Peyer's patch (tissue), 4 donors: ENCODE measurements at regions not wholly inside any gene's neighbourhood (a gene's known extent, or its start where the extent isn't known, plus 50 kb on each side); places are given as distances from the start of the nearest gene placed in this dataset.

Source experiments
- DNase-seq, 3 donors: peaks; one replicate each; pipeline ENCODE4 v3.0.0-alpha.2; 2017 to 2019
- H3K27ac ChIP-seq, 4 donors: fragments of 200-600 bp; sonication (generic); one replicate each; pipeline ENCODE4 v1.5.1; 2016 to 2019
- H3K27me3 ChIP-seq, 2 donors: fragments of 200-600 bp; sonication (generic); one replicate each; pipeline ENCODE4 v1.5.1; 2019
- H3K36me3 ChIP-seq, 3 donors: fragments of 200-600 bp; sonication (generic); one replicate each; pipeline ENCODE4 v1.5.1; 2016 to 2019
- H3K4me1 ChIP-seq, 4 donors: fragments of 200-600 bp; sonication (generic); one replicate each; pipeline ENCODE4 v1.5.1; 2016 to 2019
- H3K4me3 ChIP-seq, 4 donors: fragments of 200-600 bp; sonication (generic); 1 replicate in 3 of 4; 2 replicates in 1 of 4; pipeline ENCODE4 v1.5.1; 2016 to 2019; ENCODE audit warnings: mild to moderate bottlenecking in 1 of 4
- H3K9me3 ChIP-seq, 4 donors: fragments of 200-600 bp; sonication (generic); one replicate each; pipeline ENCODE4 v1.5.1; 2016 to 2019; ENCODE audit warnings: mild to moderate bottlenecking in 1 of 4
- POLR2A ChIP-seq, 2 donors: fragments of 450-650 bp; IDR thresholded peaks; one replicate each; pipeline ENCODE4 v1.5.1; 2017; ENCODE audit warnings: antibody characterized with exemption in 2 of 2, mild to moderate bottlenecking in 2 of 2, moderate library complexity in 2 of 2
- TF ChIP-seq, protein P1 (sequence below), 6 experiments: fragments of 450-650 bp in 4 of 6; fragments of 200-600 bp in 2 of 6; sonication (generic) in 1 of 6; IDR thresholded peaks; one replicate each; pipeline ENCODE4 v1.5.1; 2017 to 2019; ENCODE audit warnings: antibody characterized with exemption in 6 of 6, mild to moderate bottlenecking in 3 of 6, moderate library complexity in 1 of 6

DNA sequence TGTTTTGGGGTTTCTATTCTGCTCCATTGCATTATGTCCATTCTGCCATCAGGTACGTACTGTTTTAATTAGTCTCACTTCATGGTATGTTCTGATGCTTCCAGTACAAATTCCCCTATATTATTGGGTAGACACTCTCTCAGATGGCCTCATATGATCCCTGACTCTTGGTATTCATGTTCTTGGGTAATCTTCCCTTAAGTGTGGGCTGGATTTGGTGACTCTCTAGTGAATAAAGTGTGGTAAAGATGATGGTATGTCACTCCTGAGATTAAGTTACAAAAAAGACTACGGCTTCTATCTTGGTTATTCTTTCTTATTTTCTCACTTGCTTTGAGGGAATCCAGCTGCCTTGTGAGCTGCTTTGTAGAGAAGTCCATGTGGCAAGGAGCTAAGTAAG, 89.6 kb upstream of the TBC1D5 start:
- TF ChIP-seq POLR2A (IDR thresholded peaks at IDR 0.05): no peak
- TF ChIP-seq, protein P1, sequence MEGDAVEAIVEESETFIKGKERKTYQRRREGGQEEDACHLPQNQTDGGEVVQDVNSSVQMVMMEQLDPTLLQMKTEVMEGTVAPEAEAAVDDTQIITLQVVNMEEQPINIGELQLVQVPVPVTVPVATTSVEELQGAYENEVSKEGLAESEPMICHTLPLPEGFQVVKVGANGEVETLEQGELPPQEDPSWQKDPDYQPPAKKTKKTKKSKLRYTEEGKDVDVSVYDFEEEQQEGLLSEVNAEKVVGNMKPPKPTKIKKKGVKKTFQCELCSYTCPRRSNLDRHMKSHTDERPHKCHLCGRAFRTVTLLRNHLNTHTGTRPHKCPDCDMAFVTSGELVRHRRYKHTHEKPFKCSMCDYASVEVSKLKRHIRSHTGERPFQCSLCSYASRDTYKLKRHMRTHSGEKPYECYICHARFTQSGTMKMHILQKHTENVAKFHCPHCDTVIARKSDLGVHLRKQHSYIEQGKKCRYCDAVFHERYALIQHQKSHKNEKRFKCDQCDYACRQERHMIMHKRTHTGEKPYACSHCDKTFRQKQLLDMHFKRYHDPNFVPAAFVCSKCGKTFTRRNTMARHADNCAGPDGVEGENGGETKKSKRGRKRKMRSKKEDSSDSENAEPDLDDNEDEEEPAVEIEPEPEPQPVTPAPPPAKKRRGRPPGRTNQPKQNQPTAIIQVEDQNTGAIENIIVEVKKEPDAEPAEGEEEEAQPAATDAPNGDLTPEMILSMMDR (IDR thresholded peaks at IDR 0.05): no peak

DNA sequence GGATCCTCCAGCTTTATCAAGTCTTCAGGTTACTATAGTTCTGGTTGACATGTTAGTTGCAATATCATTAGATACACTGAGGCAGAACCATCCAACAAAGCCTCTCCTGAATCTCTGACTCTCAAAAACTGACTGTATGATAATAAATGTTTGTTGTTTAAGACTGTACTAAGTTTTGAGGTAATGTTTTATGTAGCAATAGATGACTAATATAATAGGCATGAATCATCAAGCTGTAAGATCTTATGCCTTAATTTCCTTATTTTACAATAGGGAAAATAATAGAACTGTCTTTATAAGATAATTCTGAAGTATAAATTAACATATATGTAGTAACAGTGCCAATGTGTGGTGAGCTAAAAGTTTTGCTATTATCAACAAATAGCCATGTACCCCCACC, 88.9 kb upstream of the TBC1D5 start:
- Histone ChIP-seq H3K27ac (no peak overlapping the region), H3K9me3 (no peaks in the 10 kb centered on the region), H3K27me3 (no peaks in the 10 kb centered on the region), H3K4me1 (no peaks in the 10 kb centered on the region), H3K4me3 (no peak overlapping the region), H3K36me3 (no peaks in the 10 kb centered on the region)
- no peak for DNase-seq
- TF ChIP-seq, protein P1 (IDR thresholded peaks at IDR 0.05): no peak
- TF ChIP-seq POLR2A (IDR thresholded peaks at IDR 0.05): no peak

More for the DNA sequence above, 89.6 kb upstream of the TBC1D5 start:
- H3K27me3 ChIP-seq: no peaks in the 10 kb centered on the region
- no peaks in the 10 kb centered on the region for H3K9me3 ChIP-seq
- H3K36me3 ChIP-seq: no peaks in the 10 kb centered on the region
- no peak overlapping the region for H3K27ac ChIP-seq
- H3K4me1 ChIP-seq: no peaks in the 10 kb centered on the region
- no peak overlapping the region for H3K4me3 ChIP-seq
- DNase-seq: no peak

DNA sequence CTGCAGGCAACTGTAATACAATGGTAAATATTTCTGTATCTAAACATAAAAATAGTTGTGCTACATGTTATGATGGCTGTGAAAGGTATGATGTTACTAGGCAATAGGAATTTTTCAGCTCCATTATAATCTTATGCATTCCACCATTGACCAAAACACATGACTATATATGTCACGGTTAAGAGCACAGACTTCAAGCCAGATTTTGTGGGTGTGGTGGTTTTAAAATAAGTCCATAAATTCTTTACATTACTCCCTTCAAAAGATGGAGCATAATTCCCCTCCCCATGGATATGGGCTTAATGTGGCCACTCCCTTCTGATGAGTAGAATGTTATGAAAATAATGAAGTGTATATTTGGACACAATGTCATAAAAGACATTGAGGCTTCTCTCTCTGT, 88.4 kb upstream of the TBC1D5 start:
- Histone ChIP-seq H3K36me3 (no peaks in the 10 kb centered on the region), H3K27ac (no peak overlapping the region), H3K9me3 (no peaks in the 10 kb centered on the region), H3K4me1 (no peaks in the 10 kb centered on the region), H3K4me3 (no peak overlapping the region), H3K27me3 (no peaks in the 10 kb centered on the region)
- DNase-seq: no peak
- no peak for TF ChIP-seq POLR2A (IDR thresholded peaks at IDR 0.05)

DNA sequence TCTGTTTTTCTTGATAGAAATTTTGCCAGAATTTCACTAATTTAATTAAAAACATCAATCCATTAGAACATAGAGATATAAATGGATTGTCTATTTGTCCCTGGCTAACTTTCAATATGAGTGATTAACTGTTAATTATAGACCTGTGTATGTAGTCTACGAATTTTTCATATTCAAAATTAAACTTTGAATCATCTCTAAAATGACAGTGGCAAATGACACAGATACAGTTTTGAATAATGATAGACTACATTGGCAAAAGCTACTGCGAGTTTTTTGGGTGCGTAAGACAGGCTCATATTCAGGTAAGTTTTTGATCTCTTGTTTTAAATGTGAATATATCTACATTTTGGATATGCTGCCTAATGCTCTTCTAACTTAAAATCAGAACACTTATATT, 86.0 kb upstream of the TBC1D5 start:
- Histone ChIP-seq H3K27ac (no peak overlapping the region), H3K27me3 (no peaks in the 10 kb centered on the region), H3K4me1 (no peaks in the 10 kb centered on the region), H3K4me3 (no peak overlapping the region), H3K36me3 (no peaks in the 10 kb centered on the region), H3K9me3 (no peaks in the 10 kb centered on the region)
- DNase-seq: no peak
- TF ChIP-seq, protein P1 (IDR thresholded peaks at IDR 0.05): no peak
- no peak for TF ChIP-seq POLR2A (IDR thresholded peaks at IDR 0.05)

DNA sequence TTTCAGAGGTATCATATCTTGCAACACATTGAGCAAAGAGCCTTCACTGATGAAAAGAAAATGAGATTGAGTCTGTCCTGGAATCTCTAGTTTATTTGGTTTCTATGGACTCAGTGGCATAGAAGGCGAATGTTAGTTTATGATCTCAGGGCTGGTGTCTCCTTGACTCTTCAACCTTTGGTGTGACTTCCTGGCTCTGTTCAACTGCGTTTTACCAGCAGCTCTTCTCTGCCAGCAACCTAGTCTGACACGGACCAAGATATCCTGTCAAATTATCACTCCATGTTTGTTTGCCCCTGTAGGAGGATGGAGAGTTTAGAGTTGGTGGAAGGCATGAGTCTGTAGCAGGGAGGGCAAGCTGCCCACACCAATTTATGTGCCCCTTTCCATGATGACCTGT, 82.9 kb upstream of the TBC1D5 start:
- Histone ChIP-seq H3K4me3 (no peak overlapping the region), H3K27ac (no peak overlapping the region), H3K9me3 (no peaks in the 10 kb centered on the region), H3K27me3 (no peaks in the 10 kb centered on the region), H3K36me3 (no peaks in the 10 kb centered on the region), H3K4me1 (no peaks in the 10 kb centered on the region)
- TF ChIP-seq, protein P1 (IDR thresholded peaks at IDR 0.05): no peak
- no peak for TF ChIP-seq POLR2A (IDR thresholded peaks at IDR 0.05)
- DNase-seq: no peak

DNA sequence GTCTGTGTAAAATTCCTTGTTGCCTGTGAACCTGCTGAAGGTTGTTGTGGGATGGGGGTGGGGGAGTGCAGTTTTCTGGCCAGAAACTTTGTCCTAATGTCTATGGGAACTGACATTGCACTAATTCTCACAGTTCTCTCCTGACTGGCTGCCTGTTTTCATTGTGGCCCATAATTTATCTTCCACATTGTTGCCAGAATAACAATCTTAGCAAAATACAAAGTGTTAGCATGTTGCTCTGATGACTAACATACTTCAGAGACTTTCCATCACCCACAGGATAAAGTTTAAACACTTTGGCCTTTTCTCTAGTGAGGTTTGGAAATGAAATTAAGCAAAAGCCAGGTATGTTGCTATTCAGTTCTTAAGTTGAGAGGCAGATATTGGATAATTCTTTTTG, 81.4 kb upstream of the TBC1D5 start:
- H3K4me1 ChIP-seq: no peaks in the 10 kb centered on the region
- no peak overlapping the region for H3K27ac ChIP-seq
- no peak overlapping the region for H3K4me3 ChIP-seq
- no peaks in the 10 kb centered on the region for H3K9me3 ChIP-seq
- no peaks in the 10 kb centered on the region for H3K27me3 ChIP-seq
- DNase-seq: no peak
- TF ChIP-seq, protein P1 (IDR thresholded peaks at IDR 0.05): no peak
- no peak for TF ChIP-seq POLR2A (IDR thresholded peaks at IDR 0.05)
- no peaks in the 10 kb centered on the region for H3K36me3 ChIP-seq
